Gastrocnemius medialis (tissue), 4 donors: ENCODE measurements at regions not wholly inside any gene's neighbourhood (a gene's known extent, or its start where the extent isn't known, plus 50 kb on each side); places are given as distances from the start of the nearest gene placed in this dataset.

ENCODE experiments used
- ATAC-seq, 2 donors: fragments of 150-250 bp; one replicate each; pipeline ENCODE4 v1.9.1; 2016
- DNase-seq, 2 donors: peaks; one replicate each; pipeline ENCODE4 v3.0.0-alpha.2; 2019
- H3K27ac ChIP-seq, 4 donors: fragments of 200-600 bp; sonication (generic); 1 replicate in 1 of 4; 2 replicates in 3 of 4; pipeline ENCODE4 v1.5.1; 2016 to 2018; ENCODE audit warnings: mild to moderate bottlenecking in 2 of 4, moderate library complexity in 1 of 4
- H3K27me3 ChIP-seq, 3 donors: fragments of 200-600 bp; sonication (generic) in 2 of 3; 1 replicate in 1 of 3; 2 replicates in 2 of 3; pipeline versions ENCODE4 v1.5.1 to v1.6.0; 2016 to 2019; ENCODE audit warnings: mild to moderate bottlenecking in 1 of 3, moderate library complexity in 1 of 3
- H3K36me3 ChIP-seq, 2 donors: fragments of 200-600 bp; sonication (generic) in 1 of 2; one replicate each; pipeline ENCODE4 v1.5.1; 2017 to 2018
- H3K4me1 ChIP-seq, 2 donors: fragments of 200-600 bp; sonication (generic) in 1 of 2; one replicate each; pipeline ENCODE4 v1.5.1; 2016 to 2017; ENCODE audit warnings: mild to moderate bottlenecking in 2 of 2
- H3K4me3 ChIP-seq, 4 donors: fragments of 200-600 bp; sonication (generic) in 3 of 4; 1 replicate in 1 of 4; 2 replicates in 3 of 4; pipeline ENCODE4 v1.5.1; 2016 to 2019; ENCODE audit warnings: mild to moderate bottlenecking in 2 of 4
- H3K9me3 ChIP-seq, 3 donors: fragments of 200-600 bp; sonication (generic) in 2 of 3; 1 replicate in 1 of 3; 2 replicates in 2 of 3; pipeline ENCODE4 v1.5.1; 2016 to 2019
- POLR2A ChIP-seq, 2 donors: fragments of 450-650 bp; IDR thresholded peaks; one replicate each; pipeline ENCODE4 v1.6.1; 2017; ENCODE audit warnings: antibody characterized with exemption in 2 of 2, mild to moderate bottlenecking in 2 of 2, moderate library complexity in 2 of 2
- in situ Hi-C, 4 donors: fragments of 200-750 bp; cut with MboI; loops; one replicate each; pipeline versions ENCODE4 v1.15.0 to v1.8.0; 2017; ENCODE audit warnings: low sequenced_read_pairs in 4 of 4
- intact Hi-C: fragments of 100-400 bp; cut with DNase I; formaldehyde crosslinking; loops from one replicate; pipeline ENCODE4 v1.15.1; 2023; ENCODE audit warnings: low total_unique reads
- TF ChIP-seq, protein P1 (sequence below), 5 experiments: fragments of 450-650 bp in 3 of 5; fragments of 200-600 bp in 2 of 5; sonication (generic) in 2 of 5; IDR thresholded peaks in 4 of 5; conservative IDR thresholded peaks in 1 of 5; 1 replicate in 4 of 5; 2 replicates in 1 of 5; pipeline ENCODE4 v1.5.1; 2016 to 2019; ENCODE audit warnings: antibody characterized with exemption in 5 of 5, mild to moderate bottlenecking in 3 of 5, moderate library complexity in 3 of 5

- Histone ChIP-seq H3K4me1 (peaks cover 0 to 11% of the 10 kb centered on the region in 2 donors), H3K27me3 (no peaks in the 10 kb centered on the region), H3K36me3 (no peaks in the 10 kb centered on the region), H3K27ac (no peak overlapping the region), H3K4me3 (no peak overlapping the region), H3K9me3 (no peaks in the 10 kb centered on the region)
- DNase-seq (no peak), ATAC-seq (no peak)
- in situ Hi-C loops (no loop called here), intact Hi-C loops (no loop called here)
- TF ChIP-seq, protein P1, sequence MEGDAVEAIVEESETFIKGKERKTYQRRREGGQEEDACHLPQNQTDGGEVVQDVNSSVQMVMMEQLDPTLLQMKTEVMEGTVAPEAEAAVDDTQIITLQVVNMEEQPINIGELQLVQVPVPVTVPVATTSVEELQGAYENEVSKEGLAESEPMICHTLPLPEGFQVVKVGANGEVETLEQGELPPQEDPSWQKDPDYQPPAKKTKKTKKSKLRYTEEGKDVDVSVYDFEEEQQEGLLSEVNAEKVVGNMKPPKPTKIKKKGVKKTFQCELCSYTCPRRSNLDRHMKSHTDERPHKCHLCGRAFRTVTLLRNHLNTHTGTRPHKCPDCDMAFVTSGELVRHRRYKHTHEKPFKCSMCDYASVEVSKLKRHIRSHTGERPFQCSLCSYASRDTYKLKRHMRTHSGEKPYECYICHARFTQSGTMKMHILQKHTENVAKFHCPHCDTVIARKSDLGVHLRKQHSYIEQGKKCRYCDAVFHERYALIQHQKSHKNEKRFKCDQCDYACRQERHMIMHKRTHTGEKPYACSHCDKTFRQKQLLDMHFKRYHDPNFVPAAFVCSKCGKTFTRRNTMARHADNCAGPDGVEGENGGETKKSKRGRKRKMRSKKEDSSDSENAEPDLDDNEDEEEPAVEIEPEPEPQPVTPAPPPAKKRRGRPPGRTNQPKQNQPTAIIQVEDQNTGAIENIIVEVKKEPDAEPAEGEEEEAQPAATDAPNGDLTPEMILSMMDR (IDR thresholded peaks at IDR 0.05 in 4 of 5, conservative IDR thresholded peaks at IDR 0.05 in 1 of 5), result no peak
Measured at GRCh38 chr18:24766376-24766775, 305.9 kb downstream of the HRH4 start.

- intact Hi-C loops, result no loop called here
- ATAC-seq, result no peak
Measured at GRCh38 chr18:24770311-24771024, 310.0 kb downstream of the HRH4 start.

GRCh38 chr18:24771300-24771699 lies 310.9 kb downstream of the HRH4 start:
- H3K27ac ChIP-seq, result no peak overlapping the region
- no peaks in the 10 kb centered on the region for H3K4me1 ChIP-seq
- H3K36me3 ChIP-seq, result no peaks in the 10 kb centered on the region
- no peak for ATAC-seq
- in situ Hi-C loops (no loop called here), intact Hi-C loops (no loop called here)
- no peaks in the 10 kb centered on the region for H3K27me3 ChIP-seq
- no peaks in the 10 kb centered on the region for H3K9me3 ChIP-seq
- H3K4me3 ChIP-seq, result no peak overlapping the region
- no peak for TF ChIP-seq POLR2A (IDR thresholded peaks at IDR 0.05)
- TF ChIP-seq, protein P1 (IDR thresholded peaks at IDR 0.05 in 4 of 5, conservative IDR thresholded peaks at IDR 0.05 in 1 of 5), result no peak
- no peak for DNase-seq

More at GRCh38 chr18:24770311-24771024, 310.0 kb downstream of the HRH4 start:
- H3K4me3 ChIP-seq, result no peak overlapping the region
- H3K36me3 ChIP-seq, result no peaks in the 10 kb centered on the region
- H3K9me3 ChIP-seq, result no peaks in the 10 kb centered on the region
- no peaks in the 10 kb centered on the region for H3K4me1 ChIP-seq
- TF ChIP-seq POLR2A (IDR thresholded peaks at IDR 0.05), result no peak
- TF ChIP-seq, protein P1 (IDR thresholded peaks at IDR 0.05 in 4 of 5, conservative IDR thresholded peaks at IDR 0.05 in 1 of 5), result no peak
- in situ Hi-C loops, result no loop called here
- H3K27me3 ChIP-seq, result no peaks in the 10 kb centered on the region
- no peak for DNase-seq
- no peak overlapping the region for H3K27ac ChIP-seq

GRCh38 chr18:24773101-24773500 lies 312.7 kb downstream of the HRH4 start:
- in situ Hi-C loops (no loop called here), intact Hi-C loops (no loop called here)
- Histone ChIP-seq H3K27ac (no peak overlapping the region), H3K4me1 (no peaks in the 10 kb centered on the region), H3K36me3 (no peaks in the 10 kb centered on the region), H3K4me3 (no peak overlapping the region), H3K9me3 (no peaks in the 10 kb centered on the region), H3K27me3 (no peaks in the 10 kb centered on the region)
- no peak for DNase-seq
- TF ChIP-seq, protein P1 (IDR thresholded peaks at IDR 0.05 in 4 of 5, conservative IDR thresholded peaks at IDR 0.05 in 1 of 5), result no peak
- no peak for TF ChIP-seq POLR2A (IDR thresholded peaks at IDR 0.05)
- no peak for ATAC-seq

DNA sequence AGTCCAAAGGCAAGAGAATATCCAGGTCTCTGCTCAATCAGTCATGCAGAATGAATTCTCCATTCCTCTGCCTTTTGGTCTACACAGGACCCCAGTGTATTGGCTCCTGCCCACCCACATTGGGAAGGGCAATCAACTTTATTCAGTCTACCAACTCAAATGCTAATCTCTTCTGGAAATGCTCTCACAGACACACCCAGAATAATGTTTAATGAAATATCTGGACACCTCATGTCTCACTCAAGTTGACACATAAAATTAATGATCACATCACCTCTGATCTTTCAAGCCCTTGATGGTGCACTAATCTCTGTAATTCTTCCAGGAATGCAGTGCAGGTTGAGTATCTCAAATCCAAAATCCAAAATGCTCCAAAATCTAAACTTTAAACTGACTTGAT lies 315.6 kb downstream of the HRH4 start:
- ATAC-seq (no peak), DNase-seq (no peak)
- in situ Hi-C loops, result loop anchor here in 1 of 4 donors (25.0 kb wide), 1 partner anchor 89 kb away; no protein-coding TSS in a partner anchor
- intact Hi-C loops, result no loop called here
- TF ChIP-seq, protein P1 (IDR thresholded peaks at IDR 0.05 in 4 of 5, conservative IDR thresholded peaks at IDR 0.05 in 1 of 5), result no peak
- TF ChIP-seq POLR2A (IDR thresholded peaks at IDR 0.05), result no peak
- Histone ChIP-seq H3K27me3 (no peaks in the 10 kb centered on the region), H3K27ac (no peak overlapping the region), H3K36me3 (no peaks in the 10 kb centered on the region), H3K4me3 (no peak overlapping the region), H3K4me1 (no peaks in the 10 kb centered on the region), H3K9me3 (no peaks in the 10 kb centered on the region)
